GM12878 (cell line): ENCODE measurements at regions not wholly inside any gene's neighbourhood (a gene's known extent, or its start where the extent isn't known, plus 50 kb on each side); places are given as distances from the start of the nearest gene placed in this dataset.

ENCODE experiments used
- ATAC-seq: fragments of 200-7000 bp; cut with Tn5 transposase; 3 replicates; pipeline ENCODE4 v1.9.1; 2020; ENCODE audit warnings: mild to moderate bottlenecking, moderate library complexity
- BruUV-seq: library from RNA; stranded (reverse); fragments of 400-500 nt; replicated peaks from 2 replicates; lab custom pipeline; 2021; lab: Mats Ljungman, UMichigan
- CTCF ChIA-PET: fragments of 300-600 bp; sonication (Branson Sonifier 250); formaldehyde crosslinking; extraction: SDS; loops from one replicate; lab custom pipeline; 2021; ENCODE audit warnings: inconsistent platforms; lab: Yijun Ruan, JAX
- POLR2A ChIA-PET: fragments of 350-600 bp; formaldehyde crosslinking; extraction: SDS; loops from one replicate; lab custom pipeline; 2021; ENCODE audit warnings: inconsistent platforms; lab: Charles Lee
- RAD21 ChIA-PET: fragments of 300-600 bp; sonication (Branson Sonifier 250); formaldehyde crosslinking; loops from one replicate; lab custom pipeline; 2023; ENCODE audit warnings: antibody characterized with exemption; ENCODE audit not compliant: unreplicated experiment; lab: Charles Lee
- SMC1A ChIA-PET: fragments of 300-600 bp; sonication (Branson Sonifier 250); formaldehyde crosslinking; loops from one replicate; lab custom pipeline; 2023; ENCODE audit not compliant: unreplicated experiment, uncharacterized antibody; lab: Charles Lee
- DNase-seq: peaks from one replicate; pipeline ENCODE4 v3.0.0-alpha.2; 2011; ENCODE audit warnings: low read depth, low spot score
- FAIRE-seq: peaks from 3 replicates; lab custom pipeline; 2011; peaks lifted over from hg19 to GRCh38; lab: Jason Lieb, UNC
- H2AFZ ChIP-seq: 2 replicates; pipeline ENCODE4 v1.6.0; 2011; ENCODE audit warnings: low read depth, low read length, control low read depth; ENCODE audit not compliant: control insufficient read depth
- H3K27ac ChIP-seq: 2 replicates; pipeline ENCODE4 v1.5.1; 2011; ENCODE audit warnings: control low read depth; ENCODE audit not compliant: control insufficient read depth, insufficient read depth
- H3K27me3 ChIP-seq, 2 experiments: replicated peaks in 1 of 2; 2 replicates each; pipeline versions ENCODE4 v1.6.0 to v1.6.1; 2011; ENCODE audit warnings: low read length in 1 of 2; ENCODE audit not compliant: control insufficient read depth in 2 of 2, insufficient read depth in 2 of 2
- H3K36me3 ChIP-seq, 2 experiments: 2 replicates each; pipeline ENCODE4 v1.5.1; 2011; ENCODE audit warnings: low read length in 1 of 2; ENCODE audit not compliant: control insufficient read depth in 2 of 2, insufficient read depth in 2 of 2
- H3K4me1 ChIP-seq: 2 replicates; pipeline ENCODE4 v1.6.1; 2011; ENCODE audit warnings: mild to moderate bottlenecking, low read length, moderate library complexity, mixed read lengths; ENCODE audit not compliant: control insufficient read depth, insufficient read depth
- H3K4me2 ChIP-seq: 2 replicates; pipeline ENCODE4 v1.6.0; 2011; ENCODE audit warnings: control low read depth; ENCODE audit not compliant: control insufficient read depth, insufficient read depth
- H3K4me3 ChIP-seq: fragments of 200-600 bp; sonication (generic); 2 replicates; pipeline ENCODE4 v1.5.1; 2016
- H3K79me2 ChIP-seq: 2 replicates; pipeline ENCODE4 v1.6.0; 2011; ENCODE audit warnings: low read length; ENCODE audit not compliant: control insufficient read depth, insufficient read depth
- H3K9ac ChIP-seq: 2 replicates; pipeline ENCODE4 v1.8.0; 2011; ENCODE audit warnings: low read length, control low read depth, mixed read lengths; ENCODE audit not compliant: control insufficient read depth, insufficient read depth
- H3K9me3 ChIP-seq: replicated peaks from 3 replicates; pipeline ENCODE4 v1.5.1; 2011; ENCODE audit warnings: mild to moderate bottlenecking, low read length; ENCODE audit not compliant: control insufficient read depth, insufficient read depth
- H4K20me1 ChIP-seq: 2 replicates; pipeline ENCODE4 v1.6.0; 2011; ENCODE audit not compliant: control insufficient read depth, insufficient read depth
- CHD4 ChIP-seq: fragments of 200-600 bp; sonication (generic); IDR thresholded peaks from 2 replicates; pipeline ENCODE4 v1.6.1; 2016; ENCODE audit warnings: mild to moderate bottlenecking
- ELK1 ChIP-seq: IDR thresholded peaks from 2 replicates; pipeline ENCODE4 v1.6.1; 2012; ENCODE audit warnings: low read depth, low read length, improper control_type of control experiment
- IRF5 ChIP-seq: fragments of 450-650 bp; IDR thresholded peaks from 2 replicates; pipeline ENCODE4 v1.6.1; 2017; ENCODE audit warnings: borderline replicate concordance
- JUND ChIP-seq: IDR thresholded peaks from 2 replicates; pipeline ENCODE4 v1.6.1; 2012; ENCODE audit warnings: low read depth, mild to moderate bottlenecking, low read length, improper control_type of control experiment, moderate library complexity
- LARP7 ChIP-seq: fragments of 450-650 bp; IDR thresholded peaks from 2 replicates; pipeline ENCODE4 v1.6.1; 2017; ENCODE audit warnings: mild to moderate bottlenecking
- MAX ChIP-seq: IDR thresholded peaks from 2 replicates; pipeline ENCODE4 v1.6.1; 2012; ENCODE audit warnings: low read depth, low read length, improper control_type of control experiment
- NFXL1 ChIP-seq: fragments of 450-650 bp; IDR thresholded peaks from 2 replicates; pipeline ENCODE4 v1.6.1; 2017; ENCODE audit warnings: antibody characterized with exemption, mild to moderate bottlenecking, borderline replicate concordance
- SMC3 ChIP-seq: IDR thresholded peaks from 2 replicates; pipeline ENCODE4 v1.6.1; 2011; ENCODE audit warnings: low read length, improper control_type of control experiment, borderline replicate concordance
- SUPT20H ChIP-seq: IDR thresholded peaks from 2 replicates; pipeline ENCODE4 v1.6.1; 2011; ENCODE audit warnings: low read depth, mild to moderate bottlenecking, low read length, moderate library complexity, borderline replicate concordance; ENCODE audit not compliant: control insufficient read depth
- WGBS: methylation state at CpG from one replicate; pipeline ENCODE4 v1.1.6; 2016; ENCODE audit warnings: low lambda C conversion rate; ENCODE audit not compliant: insufficient replicate concordance, insufficient coverage; ENCODE audit errors: missing lambda C conversion rate; 5-methylcytosine and 5-hydroxymethylcytosine counted together
- in situ Hi-C: fragments of 300-500 bp; cut with MboI; formaldehyde crosslinking; loops from 9 replicates; pipeline ENCODE4 v1.14.3; 2018; ENCODE audit warnings: mixed read lengths
- intact Hi-C: fragments of 100-400 bp; cut with micrococcal nuclease; formaldehyde crosslinking; loops from one replicate; pipeline ENCODE4 v1.14.2; 2022; ENCODE audit not compliant: unreplicated experiment
- TF ChIP-seq, protein P1 (sequence below): fragments of 450-650 bp; IDR thresholded peaks from 2 replicates; pipeline ENCODE4 v1.6.1; 2016; ENCODE audit warnings: mild to moderate bottlenecking
- TF ChIP-seq, protein P2 (sequence below): fragments of 450-650 bp; formaldehyde crosslinking; IDR thresholded peaks from 2 replicates; pipeline ENCODE4 v1.4.0; 2020; ENCODE audit warnings: mild to moderate bottlenecking, moderate library complexity
- TF ChIP-seq, protein P3 (sequence below): fragments of 450-650 bp; IDR thresholded peaks from 2 replicates; pipeline ENCODE4 v1.6.1; 2017; ENCODE audit warnings: mild to moderate bottlenecking, moderate library complexity

GRCh38 chr4:16411501-16412085, 185.3 kb upstream of the TAPT1 start:
- no peaks in the 10 kb centered on the region for H3K36me3 ChIP-seq
- ChIA-PET POLR2A (no interaction called here), RAD21 (no interaction called here), CTCF (no interaction called here), SMC1A (no interaction called here)
- BruUV-seq: no TSS peak
- DNase-seq: no peak
- ATAC-seq: no peak
- H3K4me1 ChIP-seq: no peaks in the 10 kb centered on the region
- H3K4me3 ChIP-seq: no peak overlapping the region
- H3K9me3 ChIP-seq: no peaks in the 10 kb centered on the region
- no peaks in the 10 kb centered on the region for H4K20me1 ChIP-seq
- H3K9ac ChIP-seq: no peak overlapping the region
- H3K27me3 ChIP-seq: no peaks in the 10 kb centered on the region
- in situ Hi-C loops: no loop called here
- no peak overlapping the region for H3K27ac ChIP-seq
- H3K79me2 ChIP-seq: no peaks in the 10 kb centered on the region
- intact Hi-C loops: no loop called here
- H3K4me2 ChIP-seq: no peak overlapping the region
- WGBS: 22% methylated on average over 4 of the region's 4 CpGs
- no peak for FAIRE-seq
- H2AFZ ChIP-seq: no peak overlapping the region
- TF ChIP-seq CHD4 (no peak), SMC3 (no peak), NFXL1 (no peak), IRF5 (no peak), SUPT20H (no peak), JUND (no peak), LARP7 (no peak), ELK1 (no peak), MAX (no peak)
- TF ChIP-seq, protein P1, sequence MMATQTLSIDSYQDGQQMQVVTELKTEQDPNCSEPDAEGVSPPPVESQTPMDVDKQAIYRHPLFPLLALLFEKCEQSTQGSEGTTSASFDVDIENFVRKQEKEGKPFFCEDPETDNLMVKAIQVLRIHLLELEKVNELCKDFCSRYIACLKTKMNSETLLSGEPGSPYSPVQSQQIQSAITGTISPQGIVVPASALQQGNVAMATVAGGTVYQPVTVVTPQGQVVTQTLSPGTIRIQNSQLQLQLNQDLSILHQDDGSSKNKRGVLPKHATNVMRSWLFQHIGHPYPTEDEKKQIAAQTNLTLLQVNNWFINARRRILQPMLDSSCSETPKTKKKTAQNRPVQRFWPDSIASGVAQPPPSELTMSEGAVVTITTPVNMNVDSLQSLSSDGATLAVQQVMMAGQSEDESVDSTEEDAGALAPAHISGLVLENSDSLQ: no peak
- TF ChIP-seq, protein P2, sequence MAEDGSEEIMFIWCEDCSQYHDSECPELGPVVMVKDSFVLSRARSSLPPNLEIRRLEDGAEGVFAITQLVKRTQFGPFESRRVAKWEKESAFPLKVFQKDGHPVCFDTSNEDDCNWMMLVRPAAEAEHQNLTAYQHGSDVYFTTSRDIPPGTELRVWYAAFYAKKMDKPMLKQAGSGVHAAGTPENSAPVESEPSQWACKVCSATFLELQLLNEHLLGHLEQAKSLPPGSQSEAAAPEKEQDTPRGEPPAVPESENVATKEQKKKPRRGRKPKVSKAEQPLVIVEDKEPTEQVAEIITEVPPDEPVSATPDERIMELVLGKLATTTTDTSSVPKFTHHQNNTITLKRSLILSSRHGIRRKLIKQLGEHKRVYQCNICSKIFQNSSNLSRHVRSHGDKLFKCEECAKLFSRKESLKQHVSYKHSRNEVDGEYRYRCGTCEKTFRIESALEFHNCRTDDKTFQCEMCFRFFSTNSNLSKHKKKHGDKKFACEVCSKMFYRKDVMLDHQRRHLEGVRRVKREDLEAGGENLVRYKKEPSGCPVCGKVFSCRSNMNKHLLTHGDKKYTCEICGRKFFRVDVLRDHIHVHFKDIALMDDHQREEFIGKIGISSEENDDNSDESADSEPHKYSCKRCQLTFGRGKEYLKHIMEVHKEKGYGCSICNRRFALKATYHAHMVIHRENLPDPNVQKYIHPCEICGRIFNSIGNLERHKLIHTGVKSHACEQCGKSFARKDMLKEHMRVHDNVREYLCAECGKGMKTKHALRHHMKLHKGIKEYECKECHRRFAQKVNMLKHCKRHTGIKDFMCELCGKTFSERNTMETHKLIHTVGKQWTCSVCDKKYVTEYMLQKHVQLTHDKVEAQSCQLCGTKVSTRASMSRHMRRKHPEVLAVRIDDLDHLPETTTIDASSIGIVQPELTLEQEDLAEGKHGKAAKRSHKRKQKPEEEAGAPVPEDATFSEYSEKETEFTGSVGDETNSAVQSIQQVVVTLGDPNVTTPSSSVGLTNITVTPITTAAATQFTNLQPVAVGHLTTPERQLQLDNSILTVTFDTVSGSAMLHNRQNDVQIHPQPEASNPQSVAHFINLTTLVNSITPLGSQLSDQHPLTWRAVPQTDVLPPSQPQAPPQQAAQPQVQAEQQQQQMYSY (CRISPR knock-in tag): no peak
- TF ChIP-seq, protein P3, sequence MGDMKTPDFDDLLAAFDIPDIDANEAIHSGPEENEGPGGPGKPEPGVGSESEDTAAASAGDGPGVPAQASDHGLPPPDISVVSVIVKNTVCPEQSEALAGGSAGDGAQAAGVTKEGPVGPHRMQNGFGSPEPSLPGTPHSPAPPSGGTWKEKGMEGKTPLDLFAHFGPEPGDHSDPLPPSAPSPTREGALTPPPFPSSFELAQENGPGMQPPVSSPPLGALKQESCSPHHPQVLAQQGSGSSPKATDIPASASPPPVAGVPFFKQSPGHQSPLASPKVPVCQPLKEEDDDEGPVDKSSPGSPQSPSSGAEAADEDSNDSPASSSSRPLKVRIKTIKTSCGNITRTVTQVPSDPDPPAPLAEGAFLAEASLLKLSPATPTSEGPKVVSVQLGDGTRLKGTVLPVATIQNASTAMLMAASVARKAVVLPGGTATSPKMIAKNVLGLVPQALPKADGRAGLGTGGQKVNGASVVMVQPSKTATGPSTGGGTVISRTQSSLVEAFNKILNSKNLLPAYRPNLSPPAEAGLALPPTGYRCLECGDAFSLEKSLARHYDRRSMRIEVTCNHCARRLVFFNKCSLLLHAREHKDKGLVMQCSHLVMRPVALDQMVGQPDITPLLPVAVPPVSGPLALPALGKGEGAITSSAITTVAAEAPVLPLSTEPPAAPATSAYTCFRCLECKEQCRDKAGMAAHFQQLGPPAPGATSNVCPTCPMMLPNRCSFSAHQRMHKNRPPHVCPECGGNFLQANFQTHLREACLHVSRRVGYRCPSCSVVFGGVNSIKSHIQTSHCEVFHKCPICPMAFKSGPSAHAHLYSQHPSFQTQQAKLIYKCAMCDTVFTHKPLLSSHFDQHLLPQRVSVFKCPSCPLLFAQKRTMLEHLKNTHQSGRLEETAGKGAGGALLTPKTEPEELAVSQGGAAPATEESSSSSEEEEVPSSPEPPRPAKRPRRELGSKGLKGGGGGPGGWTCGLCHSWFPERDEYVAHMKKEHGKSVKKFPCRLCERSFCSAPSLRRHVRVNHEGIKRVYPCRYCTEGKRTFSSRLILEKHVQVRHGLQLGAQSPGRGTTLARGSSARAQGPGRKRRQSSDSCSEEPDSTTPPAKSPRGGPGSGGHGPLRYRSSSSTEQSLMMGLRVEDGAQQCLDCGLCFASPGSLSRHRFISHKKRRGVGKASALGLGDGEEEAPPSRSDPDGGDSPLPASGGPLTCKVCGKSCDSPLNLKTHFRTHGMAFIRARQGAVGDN: no peak
